Keratinocyte (primary cell): ENCODE measurements at regions not wholly inside any gene's neighbourhood (a gene's known extent, or its start where the extent isn't known, plus 50 kb on each side); places are given as distances from the start of the nearest gene placed in this dataset.

Experiments used
- DNase-seq: peaks from one replicate; pipeline ENCODE4 v3.0.0-alpha.2; 2011; ENCODE audit warnings: low read depth, missing footprints, low spot score
- FAIRE-seq: peaks from 2 replicates; lab custom pipeline; 2011; peaks lifted over from hg19 to GRCh38; lab: Jason Lieb, UNC
- H2AFZ ChIP-seq: 2 replicates; pipeline ENCODE4 v1.6.0; 2012; ENCODE audit warnings: low read length, control low read depth, inconsistent platforms; ENCODE audit not compliant: control insufficient read depth
- H3K27ac ChIP-seq: 2 replicates; pipeline ENCODE4 v1.5.1; 2011; ENCODE audit warnings: low read length; ENCODE audit not compliant: control insufficient read depth, insufficient read depth
- H3K27me3 ChIP-seq: 3 replicates; pipeline ENCODE4 v1.6.0; 2011; ENCODE audit warnings: low read length; ENCODE audit not compliant: control insufficient read depth, insufficient read depth; ENCODE audit errors: extremely low read depth
- H3K36me3 ChIP-seq, 2 experiments: 2 replicates in 1 of 2; 3 replicates in 1 of 2; pipeline ENCODE4 v1.5.1; 2011; ENCODE audit warnings: low read length in 2 of 2, mild to moderate bottlenecking in 1 of 2; ENCODE audit not compliant: control insufficient read depth in 2 of 2, insufficient read depth in 2 of 2; ENCODE audit errors: extremely low read depth in 1 of 2
- H3K4me1 ChIP-seq: 3 replicates; pipeline ENCODE4 v1.5.1; 2011; ENCODE audit warnings: low read length; ENCODE audit not compliant: control insufficient read depth, insufficient read depth; ENCODE audit errors: extremely low read depth
- H3K4me2 ChIP-seq: 3 replicates; pipeline ENCODE4 v1.6.0; 2011; ENCODE audit warnings: low read depth, low read length; ENCODE audit not compliant: control insufficient read depth, insufficient read depth; ENCODE audit errors: extremely low read depth
- H3K4me3 ChIP-seq, 3 experiments: fragments of 200-600 bp in 1 of 3; sonication (generic) in 1 of 3; 2 replicates in 2 of 3; 3 replicates in 1 of 3; pipeline ENCODE4 v1.5.1; 2011 to 2016; ENCODE audit warnings: low read length in 3 of 3, mild to moderate bottlenecking in 3 of 3, control low read depth in 2 of 3, inconsistent platforms in 1 of 3, low read depth in 1 of 3, mixed read lengths in 1 of 3, mixed run types in 1 of 3, moderate library complexity in 1 of 3; ENCODE audit not compliant: control insufficient read depth in 2 of 3, insufficient read depth in 2 of 3; ENCODE audit errors: extremely low read depth in 1 of 3
- H3K79me2 ChIP-seq: 2 replicates; pipeline ENCODE4 v1.6.0; 2012; ENCODE audit warnings: low read length; ENCODE audit not compliant: control insufficient read depth, insufficient read depth
- H3K9ac ChIP-seq: 3 replicates; pipeline ENCODE4 v1.6.0; 2011; ENCODE audit warnings: low read length; ENCODE audit not compliant: control insufficient read depth, insufficient read depth; ENCODE audit errors: extremely low read depth
- H3K9me1 ChIP-seq: 3 replicates; pipeline ENCODE4 v1.6.0; 2011; ENCODE audit warnings: low read length; ENCODE audit not compliant: control insufficient read depth, insufficient read depth; ENCODE audit errors: extremely low read depth
- H3K9me3 ChIP-seq: 2 replicates; pipeline ENCODE4 v1.5.1; 2012; ENCODE audit warnings: low read depth, low read length; ENCODE audit not compliant: control insufficient read depth
- H4K20me1 ChIP-seq: 3 replicates; pipeline ENCODE4 v1.6.0; 2011; ENCODE audit warnings: low read length; ENCODE audit not compliant: control insufficient read depth, insufficient read depth; ENCODE audit errors: extremely low read depth
- CTCF ChIP-seq, 3 experiments: IDR thresholded peaks in 1 of 3; conservative IDR thresholded peaks in 1 of 3; optimal IDR thresholded peaks in 1 of 3; 2 replicates in 2 of 3; 3 replicates in 1 of 3; pipeline versions ENCODE3 to v1.5.1; 2011; ENCODE audit warnings: low read length in 3 of 3, mild to moderate bottlenecking in 3 of 3, moderate library complexity in 2 of 3, control low read depth in 1 of 3, inconsistent platforms in 1 of 3; ENCODE audit not compliant: insufficient read depth in 2 of 3; ENCODE audit errors: extremely low read depth in 1 of 3
- EZH2 ChIP-seq: IDR thresholded peaks from one replicate; pipeline ENCODE4 v1.6.1; 2012; ENCODE audit warnings: inconsistent platforms, mild to moderate bottlenecking, low read length, moderate library complexity
- dilution Hi-C: fragments of 300-500 bp; cut with MboI; formaldehyde crosslinking; loops from one replicate; pipeline ENCODE4 v1.7.0; 2020; ENCODE audit warnings: low sequenced_read_pairs; ENCODE audit not compliant: extremely low pct_ligation_motif_present

DNA sequence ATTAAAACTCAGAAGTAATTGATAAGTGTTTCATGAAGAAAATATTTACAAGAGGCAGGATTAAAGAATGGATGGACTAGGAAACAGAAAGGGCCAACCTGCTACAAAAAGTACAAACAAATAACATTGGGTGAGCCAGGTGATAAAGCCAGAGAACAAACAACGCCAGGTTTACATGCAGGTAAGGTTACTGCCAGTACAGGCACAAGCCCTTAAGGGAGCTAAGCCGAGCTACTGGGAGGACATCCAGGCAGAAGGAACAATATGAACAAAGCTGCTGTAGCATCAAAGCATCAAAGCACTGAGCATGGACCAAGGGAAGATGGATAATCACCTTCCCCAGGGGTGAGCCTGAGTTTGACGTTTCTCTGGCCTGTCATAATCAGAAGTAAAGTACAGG lies 380.7 kb downstream of the SEC16B start:
- H3K9me3 ChIP-seq, result no peaks in the 10 kb centered on the region
- H3K27me3 ChIP-seq, result no peaks in the 10 kb centered on the region
- TF ChIP-seq CTCF (optimal IDR thresholded peaks at IDR 0.05 in 1 of 3, IDR thresholded peaks at IDR 0.05 in 1 of 3, conservative IDR thresholded peaks at IDR 0.05 in 1 of 3; ENCODE audit: extremely low read depth in 1 of 3, insufficient read depth in 2 of 3, low read length in 3 of 3) (no peak), EZH2 (no peak)
- H3K27ac ChIP-seq, result no peak overlapping the region
- no peak overlapping the region for H3K9ac ChIP-seq
- H3K4me1 ChIP-seq, result peaks cover 26% of the 10 kb centered on the region
- H4K20me1 ChIP-seq, result no peaks in the 10 kb centered on the region
- no peaks in the 10 kb centered on the region for H3K79me2 ChIP-seq
- no peak overlapping the region for H3K4me3 ChIP-seq
- H2AFZ ChIP-seq, result no peak overlapping the region
- no peaks in the 10 kb centered on the region for H3K9me1 ChIP-seq
- DNase-seq (no peak), FAIRE-seq (no peak)
- H3K36me3 ChIP-seq, result no peaks in the 10 kb centered on the region
- dilution Hi-C loops, result no loop called here
- H3K4me2 ChIP-seq, result no peak overlapping the region

DNA sequence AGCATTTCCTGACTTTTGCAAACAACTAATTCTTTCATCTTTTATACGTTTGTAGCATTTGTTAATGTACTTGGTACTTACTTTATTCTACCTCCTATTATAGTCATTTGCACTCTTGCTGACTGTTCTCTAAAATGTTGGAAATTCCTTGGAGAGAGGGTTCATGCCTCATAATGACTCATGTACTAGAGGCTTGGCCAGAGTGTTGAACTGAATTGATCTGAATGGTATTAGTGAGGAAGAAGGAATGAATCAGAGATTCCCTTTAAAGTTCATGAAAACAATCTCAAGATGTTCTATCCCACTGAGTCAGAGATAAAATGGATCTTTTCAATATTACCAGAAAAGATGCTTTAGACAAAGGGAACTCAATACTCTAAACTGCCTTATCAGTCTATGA lies 383.4 kb downstream of the SEC16B start:
- Histone ChIP-seq H3K4me1 (peaks cover 26% of the 10 kb centered on the region), H3K27me3 (no peaks in the 10 kb centered on the region), H4K20me1 (no peaks in the 10 kb centered on the region), H3K9me1 (no peaks in the 10 kb centered on the region), H3K4me3 (peak overlapping the region in 2 of 3 experiments; percentile 26 to 29), H3K27ac (peak overlapping the region; percentile 92), H3K79me2 (no peaks in the 10 kb centered on the region), H3K9ac (peak overlapping the region; percentile 50), H3K9me3 (no peaks in the 10 kb centered on the region), H2AFZ (no peak overlapping the region), H3K4me2 (peak overlapping the region; percentile 70), H3K36me3 (no peaks in the 10 kb centered on the region)
- no peak for TF ChIP-seq CTCF (optimal IDR thresholded peaks at IDR 0.05 in 1 of 3, IDR thresholded peaks at IDR 0.05 in 1 of 3, conservative IDR thresholded peaks at IDR 0.05 in 1 of 3; ENCODE audit: extremely low read depth in 1 of 3, insufficient read depth in 2 of 3, low read length in 3 of 3)
- FAIRE-seq (peak; percentile 87), DNase-seq (peak; percentile 54)
- dilution Hi-C loops, result no loop called here
